ENCODE measurements at regions not wholly inside any gene's neighbourhood (a gene's known extent, or its start where the extent isn't known, plus 50 kb on each side); places are given as distances from the start of the nearest gene placed in this dataset.
A peak's percentile ranks its signal among the peaks of the same experiment; 100 is the strongest.

- Histone ChIP-seq H3K4me1 (ENCODE audit: control insufficient read depth, extremely low read depth, insufficient read depth, low read length) (peaks cover 24% of the 10 kb centered on the region), H3K4me2 (ENCODE audit: control insufficient read depth, extremely low read depth, insufficient read depth, low read depth, low read length) (peak overlapping the region; percentile 69), H3K27me3 (ENCODE audit: control insufficient read depth, extremely low read depth, insufficient read depth, low read length) (no peaks in the 10 kb centered on the region), H4K20me1 (ENCODE audit: control insufficient read depth, extremely low read depth, insufficient read depth, low read length) (no peaks in the 10 kb centered on the region), H3K9ac (ENCODE audit: control insufficient read depth, extremely low read depth, insufficient read depth, low read length) (peak overlapping the region; percentile 41), H3K79me2 (ENCODE audit: control insufficient read depth, insufficient read depth, low read length) (no peaks in the 10 kb centered on the region), H3K9me1 (ENCODE audit: control insufficient read depth, extremely low read depth, insufficient read depth, low read length) (no peaks in the 10 kb centered on the region), H3K9me3 (ENCODE audit: control insufficient read depth, low read depth, low read length) (no peaks in the 10 kb centered on the region), H3K4me3 (ENCODE audit: control insufficient read depth in 2 of 3, extremely low read depth in 1 of 3, insufficient read depth in 2 of 3, low read depth in 1 of 3, low read length in 3 of 3) (peak overlapping the region in 1 of 3 experiments; percentile 9), H3K27ac (ENCODE audit: control insufficient read depth, insufficient read depth, low read length) (peak overlapping the region; percentile 90), H3K36me3 (ENCODE audit: control insufficient read depth in 2 of 2, extremely low read depth in 1 of 2, insufficient read depth in 2 of 2, low read length in 2 of 2) (no peaks in the 10 kb centered on the region), H2AFZ (ENCODE audit: control insufficient read depth, low read length) (no peak overlapping the region)
- dilution Hi-C loops (cut with MboI; ENCODE audit: extremely low pct_ligation_motif_present, low sequenced_read_pairs), result no loop called here
- DNase-seq (ENCODE audit: low read depth, low spot score), result peak; percentile 97
- TF ChIP-seq CTCF (optimal IDR thresholded peaks at IDR 0.05 in 1 of 3, IDR thresholded peaks at IDR 0.05 in 1 of 3, conservative IDR thresholded peaks at IDR 0.05 in 1 of 3; ENCODE audit: extremely low read depth in 1 of 3, insufficient read depth in 2 of 3, low read length in 3 of 3) (no peak), EZH2 (IDR thresholded peaks at IDR 0.05; ENCODE audit: low read length) (no peak)
- FAIRE-seq, result peak; percentile 98
Measured at GRCh38 chr5:54644226-54644625, 126.7 kb downstream of the SNX18 start.

DNA sequence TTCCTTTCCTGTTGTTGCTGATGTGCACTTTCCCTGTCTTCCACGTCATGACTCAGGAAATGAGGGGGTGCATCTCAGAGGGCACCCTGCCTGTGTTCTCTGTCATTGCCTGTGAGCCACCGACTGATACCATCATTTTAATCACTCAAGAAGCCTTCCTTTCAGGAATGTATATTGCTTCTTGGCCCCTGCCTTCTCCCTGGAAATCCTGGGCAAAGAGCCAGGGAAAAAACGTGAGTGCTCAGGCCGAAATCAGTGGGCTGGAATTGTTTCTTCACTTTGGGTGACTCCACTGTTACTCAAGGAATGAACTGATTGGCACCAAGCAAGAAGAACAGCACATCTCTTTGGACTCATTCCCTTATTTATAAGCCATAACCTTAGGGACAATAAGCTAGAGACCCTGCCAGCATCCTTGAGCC lies 126.1 kb downstream of the SNX18 start:
- H2AFZ ChIP-seq (ENCODE audit: control insufficient read depth, low read length), result no peak overlapping the region
- H3K79me2 ChIP-seq (ENCODE audit: control insufficient read depth, insufficient read depth, low read length), result no peaks in the 10 kb centered on the region
- H3K9ac ChIP-seq (ENCODE audit: control insufficient read depth, extremely low read depth, insufficient read depth, low read length), result peak overlapping the region; percentile 41
- no peaks in the 10 kb centered on the region for H4K20me1 ChIP-seq (ENCODE audit: control insufficient read depth, extremely low read depth, insufficient read depth, low read length)
- H3K4me1 ChIP-seq (ENCODE audit: control insufficient read depth, extremely low read depth, insufficient read depth, low read length), result peaks cover 24% of the 10 kb centered on the region
- H3K4me3 ChIP-seq (ENCODE audit: control insufficient read depth in 2 of 3, extremely low read depth in 1 of 3, insufficient read depth in 2 of 3, low read depth in 1 of 3, low read length in 3 of 3), result peak overlapping the region in 1 of 3 experiments; percentile 9
- peak overlapping the region; percentile 90 for H3K27ac ChIP-seq (ENCODE audit: control insufficient read depth, insufficient read depth, low read length)
- H3K27me3 ChIP-seq (ENCODE audit: control insufficient read depth, extremely low read depth, insufficient read depth, low read length), result no peaks in the 10 kb centered on the region
- FAIRE-seq, result no peak
- no peaks in the 10 kb centered on the region for H3K36me3 ChIP-seq (ENCODE audit: control insufficient read depth in 2 of 2, extremely low read depth in 1 of 2, insufficient read depth in 2 of 2, low read length in 2 of 2)
- H3K9me1 ChIP-seq (ENCODE audit: control insufficient read depth, extremely low read depth, insufficient read depth, low read length), result no peaks in the 10 kb centered on the region
- TF ChIP-seq CTCF (optimal IDR thresholded peaks at IDR 0.05 in 1 of 3, IDR thresholded peaks at IDR 0.05 in 1 of 3, conservative IDR thresholded peaks at IDR 0.05 in 1 of 3; ENCODE audit: extremely low read depth in 1 of 3, insufficient read depth in 2 of 3, low read length in 3 of 3) (no peak), EZH2 (IDR thresholded peaks at IDR 0.05; ENCODE audit: low read length) (no peak)
- dilution Hi-C loops (cut with MboI; ENCODE audit: extremely low pct_ligation_motif_present, low sequenced_read_pairs), result no loop called here
- no peaks in the 10 kb centered on the region for H3K9me3 ChIP-seq (ENCODE audit: control insufficient read depth, low read depth, low read length)
- DNase-seq (ENCODE audit: low read depth, low spot score), result peak; percentile 84
- H3K4me2 ChIP-seq (ENCODE audit: control insufficient read depth, extremely low read depth, insufficient read depth, low read depth, low read length), result peak overlapping the region; percentile 69

Data from keratinocyte (primary cell).